Activated CD4-positive, alpha-beta memory T cell treated with anti-CD3 and anti-CD28 coated beads for 36 hours (primary cell): ENCODE measurements at regions not wholly inside any gene's neighbourhood (a gene's known extent, or its start where the extent isn't known, plus 50 kb on each side); places are given as distances from the start of the nearest gene placed in this dataset.

Experiments
- CTCF ChIA-PET: fragments of 350-600 bp; sonication (Branson Sonifier 250); formaldehyde crosslinking; loops from one replicate; lab custom pipeline; 2021; ENCODE audit warnings: antibody characterized with exemption, inconsistent platforms; lab: Charles Lee
- POLR2A ChIA-PET: fragments of 350-600 bp; sonication (Branson Sonifier 250); formaldehyde crosslinking; loops from one replicate; lab custom pipeline; 2021; ENCODE audit warnings: antibody characterized with exemption; lab: Charles Lee
- DNase-seq: peaks from one replicate; pipeline ENCODE4 v3.0.0-alpha.2; 2020
- H3K27ac Mint-ChIP-seq: one replicate; pipeline ENCODE4 v1.8.0; 2021; ENCODE audit warnings: mixed read lengths
- H3K27me3 Mint-ChIP-seq: one replicate; pipeline ENCODE4 v1.8.0; 2021; ENCODE audit warnings: mixed read lengths
- H3K36me3 Mint-ChIP-seq: one replicate; pipeline ENCODE4 v1.8.0; 2021; ENCODE audit warnings: mixed read lengths
- H3K4me1 Mint-ChIP-seq: one replicate; pipeline ENCODE4 v1.8.0; 2021; ENCODE audit warnings: low read depth, mixed read lengths
- H3K4me3 Mint-ChIP-seq: one replicate; pipeline ENCODE4 v1.8.0; 2021; ENCODE audit warnings: mild to moderate bottlenecking, mixed read lengths
- H3K9me3 Mint-ChIP-seq: one replicate; pipeline ENCODE4 v1.8.0; 2021; ENCODE audit warnings: mixed read lengths
- intact Hi-C: fragments of 100-400 bp; cut with micrococcal nuclease; formaldehyde crosslinking; loops from one replicate; pipeline ENCODE4 v1.15.1; 2023

DNA sequence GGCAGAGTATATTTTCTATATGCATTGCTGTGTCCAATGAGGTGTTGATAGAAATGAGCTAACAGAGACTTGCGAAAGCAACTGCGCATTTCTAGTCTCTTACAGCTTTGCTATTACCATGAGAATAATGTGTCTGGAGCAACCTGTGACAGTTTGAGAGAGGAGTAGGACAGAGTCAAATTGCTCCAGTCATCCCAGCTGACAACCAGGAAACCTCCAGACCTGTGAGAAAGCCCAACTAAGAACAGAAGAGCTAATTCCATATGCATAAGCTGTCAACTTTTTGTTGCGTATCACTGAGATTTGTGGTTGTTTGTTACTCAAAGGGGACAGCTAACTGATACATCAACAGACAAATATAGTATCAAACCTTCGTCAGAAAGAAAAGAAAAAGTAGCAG is 354.1 kb upstream of the LRRC7 start:
- H3K4me3 Mint-ChIP-seq: no peak overlapping the region
- CTCF ChIA-PET: no interaction called here
- H3K9me3 Mint-ChIP-seq: peaks cover 27% of the 10 kb centered on the region
- H3K4me1 Mint-ChIP-seq: no peaks in the 10 kb centered on the region
- DNase-seq: no peak
- H3K27ac Mint-ChIP-seq: no peak overlapping the region
- H3K27me3 Mint-ChIP-seq: no peaks in the 10 kb centered on the region
- no peaks in the 10 kb centered on the region for H3K36me3 Mint-ChIP-seq
- POLR2A ChIA-PET: no interaction called here
- intact Hi-C loops: no loop called here

DNA sequence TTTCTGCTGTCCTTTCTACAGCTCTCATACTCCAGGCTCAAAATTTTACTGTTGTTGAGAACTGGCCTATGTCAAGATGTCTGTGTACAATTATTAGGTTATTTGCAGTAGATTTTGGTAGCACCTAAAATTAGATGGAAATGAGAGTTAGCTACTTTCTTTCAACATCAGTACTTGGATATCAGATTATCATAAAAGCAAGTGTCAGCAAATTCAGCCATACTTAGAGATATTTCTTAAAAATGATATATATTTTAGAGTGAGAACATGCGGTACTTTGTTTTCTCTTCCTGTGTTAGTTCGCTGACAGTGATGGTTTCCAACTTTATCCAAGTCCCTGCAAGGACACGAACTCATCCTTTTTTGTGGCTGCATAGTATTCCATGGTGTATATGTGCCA is 351.8 kb upstream of the LRRC7 start:
- POLR2A ChIA-PET: no interaction called here
- DNase-seq: no peak
- no peak overlapping the region for H3K27ac Mint-ChIP-seq
- CTCF ChIA-PET: no interaction called here
- no peaks in the 10 kb centered on the region for H3K36me3 Mint-ChIP-seq
- H3K4me1 Mint-ChIP-seq: no peaks in the 10 kb centered on the region
- peaks cover 25% of the 10 kb centered on the region for H3K9me3 Mint-ChIP-seq
- H3K4me3 Mint-ChIP-seq: no peak overlapping the region
- H3K27me3 Mint-ChIP-seq: no peaks in the 10 kb centered on the region
- intact Hi-C loops: no loop called here

GRCh38 chr1:69220672-69221071 is 347.1 kb upstream of the LRRC7 start:
- POLR2A ChIA-PET: no interaction called here
- no peak overlapping the region for H3K4me3 Mint-ChIP-seq

DNA sequence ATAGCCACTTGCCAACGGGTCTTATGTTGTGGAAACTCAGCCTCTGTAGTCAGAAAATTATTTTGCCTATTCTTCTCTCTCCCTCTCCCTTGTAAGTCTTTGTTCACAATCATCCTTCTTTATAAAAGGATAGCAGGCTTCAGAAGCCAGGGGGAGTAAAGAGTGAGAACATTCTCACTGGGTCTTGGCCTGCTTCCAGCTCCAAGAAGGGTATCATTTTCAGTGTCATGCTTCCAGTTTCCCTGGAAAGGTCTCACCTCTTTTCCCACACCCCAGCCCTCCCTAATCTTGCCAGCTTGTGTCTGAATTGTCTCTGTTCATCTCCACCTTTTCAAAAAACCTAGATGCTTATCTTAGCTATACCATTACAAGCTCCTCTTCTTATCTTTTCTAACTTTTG is 346.2 kb upstream of the LRRC7 start:
- H3K9me3 Mint-ChIP-seq: peaks cover 3% of the 10 kb centered on the region
- POLR2A ChIA-PET: no interaction called here
- intact Hi-C loops: loop anchor here (10.0 kb wide), 1 partner anchor 57 kb away; no protein-coding TSS in a partner anchor
- H3K4me1 Mint-ChIP-seq: no peaks in the 10 kb centered on the region
- no peak overlapping the region for H3K4me3 Mint-ChIP-seq
- no peak for DNase-seq
- H3K36me3 Mint-ChIP-seq: no peaks in the 10 kb centered on the region
- no peaks in the 10 kb centered on the region for H3K27me3 Mint-ChIP-seq
- CTCF ChIA-PET: no interaction called here
- no peak overlapping the region for H3K27ac Mint-ChIP-seq

More at GRCh38 chr1:69220672-69221071, 347.1 kb upstream of the LRRC7 start:
- H3K27ac Mint-ChIP-seq: no peak overlapping the region
- H3K4me1 Mint-ChIP-seq: no peaks in the 10 kb centered on the region
- intact Hi-C loops: loop anchor here (10.0 kb wide), 1 partner anchor 56 kb away; no protein-coding TSS in a partner anchor
- H3K9me3 Mint-ChIP-seq: peaks cover 9% of the 10 kb centered on the region
- H3K27me3 Mint-ChIP-seq: no peaks in the 10 kb centered on the region
- no peak for DNase-seq
- CTCF ChIA-PET: no interaction called here
- H3K36me3 Mint-ChIP-seq: no peaks in the 10 kb centered on the region

GRCh38 chr1:69223156-69223555 is 344.6 kb upstream of the LRRC7 start:
- H3K36me3 Mint-ChIP-seq: no peaks in the 10 kb centered on the region
- no peaks in the 10 kb centered on the region for H3K4me1 Mint-ChIP-seq
- H3K27ac Mint-ChIP-seq: no peak overlapping the region
- H3K9me3 Mint-ChIP-seq: peaks cover 3% of the 10 kb centered on the region
- ChIA-PET CTCF (no interaction called here), POLR2A (no interaction called here)
- intact Hi-C loops: loop anchor here (10.0 kb wide), 1 partner anchor 58 kb away; no protein-coding TSS in a partner anchor
- H3K4me3 Mint-ChIP-seq: no peak overlapping the region
- DNase-seq: no peak
- no peaks in the 10 kb centered on the region for H3K27me3 Mint-ChIP-seq

DNA sequence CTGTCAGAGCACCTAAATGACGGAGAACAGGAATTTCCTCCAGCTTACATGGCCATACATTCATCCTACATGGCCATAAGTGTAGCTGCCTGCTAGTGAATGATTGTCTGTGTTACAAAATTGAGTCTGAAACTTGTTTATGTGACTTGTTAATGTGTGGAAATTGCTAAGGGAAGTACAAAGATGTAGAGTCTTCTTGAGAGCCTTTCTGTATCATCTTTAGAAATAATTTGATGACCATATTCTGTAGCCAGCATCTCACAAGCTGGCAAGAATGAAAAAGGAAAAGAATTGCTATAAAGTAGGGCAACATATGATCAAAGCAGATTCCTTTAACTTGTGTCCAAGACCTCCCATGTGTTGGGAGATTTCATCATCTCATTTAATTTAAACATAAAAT is 339.2 kb upstream of the LRRC7 start:
- H3K27ac Mint-ChIP-seq: no peak overlapping the region
- no peaks in the 10 kb centered on the region for H3K36me3 Mint-ChIP-seq
- H3K4me1 Mint-ChIP-seq: no peaks in the 10 kb centered on the region
- CTCF ChIA-PET: no interaction called here
- no peak for DNase-seq
- no peaks in the 10 kb centered on the region for H3K9me3 Mint-ChIP-seq
- POLR2A ChIA-PET: no interaction called here
- H3K4me3 Mint-ChIP-seq: no peak overlapping the region
- intact Hi-C loops: loop anchor here (10.0 kb wide), 1 partner anchor 64 kb away; no protein-coding TSS in a partner anchor
- H3K27me3 Mint-ChIP-seq: no peaks in the 10 kb centered on the region

- CTCF ChIA-PET: no interaction called here
- DNase-seq: no peak
- H3K9me3 Mint-ChIP-seq: no peaks in the 10 kb centered on the region
- no peaks in the 10 kb centered on the region for H3K4me1 Mint-ChIP-seq
- intact Hi-C loops: no loop called here
- POLR2A ChIA-PET: no interaction called here
- H3K27ac Mint-ChIP-seq: no peak overlapping the region
- no peaks in the 10 kb centered on the region for H3K36me3 Mint-ChIP-seq
- H3K27me3 Mint-ChIP-seq: no peaks in the 10 kb centered on the region
- H3K4me3 Mint-ChIP-seq: no peak overlapping the region
Measured at GRCh38 chr1:69230208-69230607, 337.5 kb upstream of the LRRC7 start.

DNA sequence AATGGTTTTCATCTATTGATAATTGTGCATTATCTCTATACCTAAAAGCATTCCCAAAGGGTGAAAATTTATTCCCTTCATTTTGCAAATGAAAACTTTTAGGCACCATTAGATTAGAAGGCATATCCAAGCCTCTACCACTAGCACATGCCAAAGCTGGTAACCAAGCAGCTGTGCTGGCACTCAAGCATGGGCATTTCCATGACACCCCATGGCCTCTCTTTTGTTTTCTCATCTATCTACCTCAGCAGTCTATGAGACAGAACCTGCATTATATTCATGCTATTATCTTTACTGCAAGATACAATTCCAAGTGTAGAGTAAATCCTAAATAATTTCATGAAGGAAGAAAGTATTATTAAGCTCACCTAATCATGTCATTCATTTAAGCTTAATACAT is 334.3 kb upstream of the LRRC7 start:
- H3K4me1 Mint-ChIP-seq: no peaks in the 10 kb centered on the region
- H3K9me3 Mint-ChIP-seq: peaks cover 3% of the 10 kb centered on the region
- intact Hi-C loops: no loop called here
- H3K27ac Mint-ChIP-seq: no peak overlapping the region
- no peak overlapping the region for H3K4me3 Mint-ChIP-seq
- ChIA-PET CTCF (no interaction called here), POLR2A (no interaction called here)
- H3K36me3 Mint-ChIP-seq: no peaks in the 10 kb centered on the region
- DNase-seq: no peak
- H3K27me3 Mint-ChIP-seq: no peaks in the 10 kb centered on the region

GRCh38 chr1:69244211-69244610 is 323.5 kb upstream of the LRRC7 start:
- peaks cover 8% of the 10 kb centered on the region for H3K9me3 Mint-ChIP-seq
- intact Hi-C loops: no loop called here
- ChIA-PET CTCF (no interaction called here), POLR2A (no interaction called here)
- no peak overlapping the region for H3K27ac Mint-ChIP-seq
- DNase-seq: no peak
- no peak overlapping the region for H3K4me3 Mint-ChIP-seq
- H3K27me3 Mint-ChIP-seq: no peaks in the 10 kb centered on the region
- H3K36me3 Mint-ChIP-seq: no peaks in the 10 kb centered on the region
- H3K4me1 Mint-ChIP-seq: no peaks in the 10 kb centered on the region

- no peaks in the 10 kb centered on the region for H3K4me1 Mint-ChIP-seq
- ChIA-PET POLR2A (no interaction called here), CTCF (no interaction called here)
- no peaks in the 10 kb centered on the region for H3K36me3 Mint-ChIP-seq
- intact Hi-C loops: no loop called here
- DNase-seq: no peak
- H3K27ac Mint-ChIP-seq: no peak overlapping the region
- no peaks in the 10 kb centered on the region for H3K27me3 Mint-ChIP-seq
- no peak overlapping the region for H3K4me3 Mint-ChIP-seq
- H3K9me3 Mint-ChIP-seq: peaks cover 18% of the 10 kb centered on the region
Measured at GRCh38 chr1:69246109-69246508, 321.6 kb upstream of the LRRC7 start.

GRCh38 chr1:69246710-69247109 is 321.0 kb upstream of the LRRC7 start:
- no peak for DNase-seq
- POLR2A ChIA-PET: no interaction called here
- Mint-ChIP-seq H3K27ac (no peak overlapping the region), H3K36me3 (no peaks in the 10 kb centered on the region), H3K4me3 (no peak overlapping the region), H3K27me3 (no peaks in the 10 kb centered on the region), H3K4me1 (no peaks in the 10 kb centered on the region), H3K9me3 (peaks cover 16% of the 10 kb centered on the region)
- CTCF ChIA-PET: no interaction called here
- intact Hi-C loops: no loop called here

DNA sequence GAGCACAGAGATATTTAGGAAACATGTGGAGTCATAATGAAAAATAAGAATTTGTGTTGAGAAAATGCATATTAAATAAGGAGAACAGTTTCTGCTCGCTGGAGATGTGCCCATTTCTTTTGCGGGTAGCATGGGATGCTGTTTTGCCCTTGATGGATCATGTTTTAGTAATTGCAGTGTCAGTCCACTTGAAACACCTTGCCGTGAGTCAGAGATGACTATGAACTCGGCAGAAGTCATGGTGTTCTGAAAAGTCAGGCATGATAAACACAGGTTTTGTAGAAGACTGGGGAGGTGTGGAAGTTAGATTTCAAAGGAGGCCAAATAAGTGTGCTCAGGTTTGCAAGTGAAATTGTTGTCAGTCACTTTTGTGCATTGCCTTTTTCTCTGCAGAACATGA is 315.0 kb upstream of the LRRC7 start:
- no peak for DNase-seq
- no peak overlapping the region for H3K4me3 Mint-ChIP-seq
- POLR2A ChIA-PET: no interaction called here
- CTCF ChIA-PET: no interaction called here
- no peak overlapping the region for H3K27ac Mint-ChIP-seq
- intact Hi-C loops: no loop called here
- no peaks in the 10 kb centered on the region for H3K4me1 Mint-ChIP-seq
- H3K9me3 Mint-ChIP-seq: peaks cover 18% of the 10 kb centered on the region
- H3K36me3 Mint-ChIP-seq: no peaks in the 10 kb centered on the region
- no peaks in the 10 kb centered on the region for H3K27me3 Mint-ChIP-seq

GRCh38 chr1:69256036-69256435 is 311.7 kb upstream of the LRRC7 start:
- peaks cover 8% of the 10 kb centered on the region for H3K9me3 Mint-ChIP-seq
- ChIA-PET CTCF (no interaction called here), POLR2A (no interaction called here)
- no peaks in the 10 kb centered on the region for H3K4me1 Mint-ChIP-seq
- H3K36me3 Mint-ChIP-seq: no peaks in the 10 kb centered on the region
- H3K27me3 Mint-ChIP-seq: no peaks in the 10 kb centered on the region
- intact Hi-C loops: no loop called here
- no peak overlapping the region for H3K27ac Mint-ChIP-seq
- no peak overlapping the region for H3K4me3 Mint-ChIP-seq
- DNase-seq: no peak
